ENCODE measurements at regions not wholly inside any gene's neighbourhood (a gene's known extent, or its start where the extent isn't known, plus 50 kb on each side); places are given as distances from the start of the nearest gene placed in this dataset.

DNA sequence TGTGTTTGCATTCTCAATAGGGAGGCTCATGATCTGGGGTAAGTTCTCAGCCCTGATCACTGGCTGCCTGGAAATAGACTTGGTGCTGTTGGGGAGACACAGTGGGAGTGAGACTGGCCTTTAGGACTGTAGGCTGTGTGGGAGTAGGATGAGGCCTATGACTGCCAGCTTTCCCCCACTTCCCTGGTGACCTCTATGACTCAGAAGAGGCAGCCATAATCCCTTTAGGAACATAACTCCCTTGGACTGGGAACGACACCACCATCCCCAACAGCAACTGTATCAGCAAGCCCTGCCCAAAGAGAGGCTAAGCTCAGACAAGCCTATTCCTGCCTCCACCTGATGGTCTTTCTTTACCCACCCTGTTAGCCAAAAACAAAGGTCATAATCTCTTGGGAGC lies 91.3 kb downstream of the SUCNR1 start:
- CTCF ChIA-PET: no interaction called here
- TF ChIP-seq, protein P1, sequence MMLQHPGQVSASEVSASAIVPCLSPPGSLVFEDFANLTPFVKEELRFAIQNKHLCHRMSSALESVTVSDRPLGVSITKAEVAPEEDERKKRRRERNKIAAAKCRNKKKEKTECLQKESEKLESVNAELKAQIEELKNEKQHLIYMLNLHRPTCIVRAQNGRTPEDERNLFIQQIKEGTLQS (IDR thresholded peaks at IDR 0.05): no peak
- TF ChIP-seq TCF7L2 (IDR thresholded peaks at IDR 0.05; ENCODE audit: borderline replicate concordance, extremely low read depth, insufficient read depth, insufficient read length): no peak
- TF ChIP-seq ZFX (IDR thresholded peaks at IDR 0.05): no peak
- TF ChIP-seq YY1 (IDR thresholded peaks at IDR 0.05; ENCODE audit: extremely low read depth, insufficient replicate concordance, low read depth, low read length): no peak
- TF ChIP-seq EGR1 (IDR thresholded peaks at IDR 0.05; ENCODE audit: low read depth): no peak
- no peak for TF ChIP-seq JUND (IDR thresholded peaks at IDR 0.05)
- no peak for TF ChIP-seq ZNF274 (IDR thresholded peaks at IDR 0.05; ENCODE audit: low read depth, low read length)
- TF ChIP-seq, protein P2, sequence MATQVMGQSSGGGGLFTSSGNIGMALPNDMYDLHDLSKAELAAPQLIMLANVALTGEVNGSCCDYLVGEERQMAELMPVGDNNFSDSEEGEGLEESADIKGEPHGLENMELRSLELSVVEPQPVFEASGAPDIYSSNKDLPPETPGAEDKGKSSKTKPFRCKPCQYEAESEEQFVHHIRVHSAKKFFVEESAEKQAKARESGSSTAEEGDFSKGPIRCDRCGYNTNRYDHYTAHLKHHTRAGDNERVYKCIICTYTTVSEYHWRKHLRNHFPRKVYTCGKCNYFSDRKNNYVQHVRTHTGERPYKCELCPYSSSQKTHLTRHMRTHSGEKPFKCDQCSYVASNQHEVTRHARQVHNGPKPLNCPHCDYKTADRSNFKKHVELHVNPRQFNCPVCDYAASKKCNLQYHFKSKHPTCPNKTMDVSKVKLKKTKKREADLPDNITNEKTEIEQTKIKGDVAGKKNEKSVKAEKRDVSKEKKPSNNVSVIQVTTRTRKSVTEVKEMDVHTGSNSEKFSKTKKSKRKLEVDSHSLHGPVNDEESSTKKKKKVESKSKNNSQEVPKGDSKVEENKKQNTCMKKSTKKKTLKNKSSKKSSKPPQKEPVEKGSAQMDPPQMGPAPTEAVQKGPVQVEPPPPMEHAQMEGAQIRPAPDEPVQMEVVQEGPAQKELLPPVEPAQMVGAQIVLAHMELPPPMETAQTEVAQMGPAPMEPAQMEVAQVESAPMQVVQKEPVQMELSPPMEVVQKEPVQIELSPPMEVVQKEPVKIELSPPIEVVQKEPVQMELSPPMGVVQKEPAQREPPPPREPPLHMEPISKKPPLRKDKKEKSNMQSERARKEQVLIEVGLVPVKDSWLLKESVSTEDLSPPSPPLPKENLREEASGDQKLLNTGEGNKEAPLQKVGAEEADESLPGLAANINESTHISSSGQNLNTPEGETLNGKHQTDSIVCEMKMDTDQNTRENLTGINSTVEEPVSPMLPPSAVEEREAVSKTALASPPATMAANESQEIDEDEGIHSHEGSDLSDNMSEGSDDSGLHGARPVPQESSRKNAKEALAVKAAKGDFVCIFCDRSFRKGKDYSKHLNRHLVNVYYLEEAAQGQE (IDR thresholded peaks at IDR 0.05; ENCODE audit: low read depth): no peak
- no peak for TF ChIP-seq POLR2A (IDR thresholded peaks at IDR 0.05; ENCODE audit: borderline replicate concordance, extremely low read depth, insufficient read depth, insufficient read length)
- no peak for TF ChIP-seq CTCF (IDR thresholded peaks at IDR 0.05 in 2 of 3, conservative IDR thresholded peaks at IDR 0.05 in 1 of 3; ENCODE audit: borderline replicate concordance in 1 of 3, insufficient read depth in 1 of 3, low read depth in 2 of 3, low read length in 2 of 3)
- Histone ChIP-seq H3K4me1 (ENCODE audit: control insufficient read depth in 1 of 2, insufficient read depth in 2 of 2, low read length in 2 of 2) (peaks cover 9 to 19% of the 10 kb centered on the region in 2 experiments; a peak in 3 of 4 replicates), H3K27ac (ENCODE audit: low read depth, low read length) (no peak overlapping the region), H3K9ac (ENCODE audit: low read length) (no peak overlapping the region), H2AFZ (ENCODE audit: low read depth, low read length, poor library complexity, severe bottlenecking) (no peak overlapping the region), H4K20me1 (ENCODE audit: insufficient read depth) (no peaks in the 10 kb centered on the region), H3K4me3 (replicated peaks in 1 of 2; ENCODE audit: low read depth in 1 of 2, low read length in 2 of 2) (no peak overlapping the region), H3K9me3 (ENCODE audit: control insufficient read depth in 1 of 2, insufficient read depth in 1 of 2, low read depth in 1 of 2, low read length in 2 of 2) (0 out of 4 replicates have a peak, but pooled peaks cover 0 to 4% of the 10 kb centered on the region in 2 experiments), H3K27me3 (ENCODE audit: insufficient read depth, low read length) (no peaks in the 10 kb centered on the region), H3K9me2 (ENCODE audit: insufficient read depth) (no peaks in the 10 kb centered on the region), H3K36me3 (ENCODE audit: control insufficient read depth in 1 of 2, insufficient read depth in 2 of 2, low read length in 2 of 2) (0 out of 4 replicates have a peak, but pooled peaks cover 0 to 8% of the 10 kb centered on the region in 2 experiments), H3K4me2 (ENCODE audit: low read length) (no peak overlapping the region), H3K79me2 (ENCODE audit: insufficient read depth, low read length) (no peaks in the 10 kb centered on the region)
- ATAC-seq (no peak), DNase-seq (ENCODE audit: low read depth, low spot score) (no peak)
- intact Hi-C loops (cut with micrococcal nuclease): no loop called here
- POLR2A ChIA-PET: no interaction called here
- BruUV-seq (replicated peaks): no TSS peak
- RAD21 ChIA-PET (ENCODE audit: low non-redundant PET in 1 of 2, low total read pairs in 2 of 2, uncharacterized antibody in 2 of 2, unreplicated experiment in 2 of 2): no interaction called here

All from HCT116 (cell line).